GM12878 (cell line): ENCODE measurements at regions not wholly inside any gene's neighbourhood (a gene's known extent, or its start where the extent isn't known, plus 50 kb on each side); places are given as distances from the start of the nearest gene placed in this dataset.

Experiments used
- ATAC-seq: fragments of 200-7000 bp; cut with Tn5 transposase; 3 replicates; pipeline ENCODE4 v1.9.1; 2020; ENCODE audit warnings: mild to moderate bottlenecking, moderate library complexity
- BruUV-seq: library from RNA; stranded (reverse); fragments of 400-500 nt; replicated peaks from 2 replicates; lab custom pipeline; 2021; lab: Mats Ljungman, UMichigan
- CTCF ChIA-PET: fragments of 300-600 bp; sonication (Branson Sonifier 250); formaldehyde crosslinking; extraction: SDS; loops from one replicate; lab custom pipeline; 2021; ENCODE audit warnings: inconsistent platforms; lab: Yijun Ruan, JAX
- POLR2A ChIA-PET: fragments of 350-600 bp; formaldehyde crosslinking; extraction: SDS; loops from one replicate; lab custom pipeline; 2021; ENCODE audit warnings: inconsistent platforms; lab: Charles Lee
- RAD21 ChIA-PET: fragments of 300-600 bp; sonication (Branson Sonifier 250); formaldehyde crosslinking; loops from one replicate; lab custom pipeline; 2023; ENCODE audit warnings: antibody characterized with exemption; ENCODE audit not compliant: unreplicated experiment; lab: Charles Lee
- SMC1A ChIA-PET: fragments of 300-600 bp; sonication (Branson Sonifier 250); formaldehyde crosslinking; loops from one replicate; lab custom pipeline; 2023; ENCODE audit not compliant: unreplicated experiment, uncharacterized antibody; lab: Charles Lee
- DNase-seq: peaks from one replicate; pipeline ENCODE4 v3.0.0-alpha.2; 2011; ENCODE audit warnings: low read depth, low spot score
- FAIRE-seq: peaks from 3 replicates; lab custom pipeline; 2011; peaks lifted over from hg19 to GRCh38; lab: Jason Lieb, UNC
- H2AFZ ChIP-seq: 2 replicates; pipeline ENCODE4 v1.6.0; 2011; ENCODE audit warnings: low read depth, low read length, control low read depth; ENCODE audit not compliant: control insufficient read depth
- H3K27ac ChIP-seq: 2 replicates; pipeline ENCODE4 v1.5.1; 2011; ENCODE audit warnings: control low read depth; ENCODE audit not compliant: control insufficient read depth, insufficient read depth
- H3K27me3 ChIP-seq, 2 experiments: replicated peaks in 1 of 2; 2 replicates each; pipeline versions ENCODE4 v1.6.0 to v1.6.1; 2011; ENCODE audit warnings: low read length in 1 of 2; ENCODE audit not compliant: control insufficient read depth in 2 of 2, insufficient read depth in 2 of 2
- H3K36me3 ChIP-seq, 2 experiments: 2 replicates each; pipeline ENCODE4 v1.5.1; 2011; ENCODE audit warnings: low read length in 1 of 2; ENCODE audit not compliant: control insufficient read depth in 2 of 2, insufficient read depth in 2 of 2
- H3K4me1 ChIP-seq: 2 replicates; pipeline ENCODE4 v1.6.1; 2011; ENCODE audit warnings: mild to moderate bottlenecking, low read length, moderate library complexity, mixed read lengths; ENCODE audit not compliant: control insufficient read depth, insufficient read depth
- H3K4me2 ChIP-seq: 2 replicates; pipeline ENCODE4 v1.6.0; 2011; ENCODE audit warnings: control low read depth; ENCODE audit not compliant: control insufficient read depth, insufficient read depth
- H3K4me3 ChIP-seq: fragments of 200-600 bp; sonication (generic); 2 replicates; pipeline ENCODE4 v1.5.1; 2016
- H3K79me2 ChIP-seq: 2 replicates; pipeline ENCODE4 v1.6.0; 2011; ENCODE audit warnings: low read length; ENCODE audit not compliant: control insufficient read depth, insufficient read depth
- H3K9ac ChIP-seq: 2 replicates; pipeline ENCODE4 v1.8.0; 2011; ENCODE audit warnings: low read length, control low read depth, mixed read lengths; ENCODE audit not compliant: control insufficient read depth, insufficient read depth
- H3K9me3 ChIP-seq: replicated peaks from 3 replicates; pipeline ENCODE4 v1.5.1; 2011; ENCODE audit warnings: mild to moderate bottlenecking, low read length; ENCODE audit not compliant: control insufficient read depth, insufficient read depth
- H4K20me1 ChIP-seq: 2 replicates; pipeline ENCODE4 v1.6.0; 2011; ENCODE audit not compliant: control insufficient read depth, insufficient read depth
- BHLHE40 ChIP-seq, 2 experiments: fragments of 450-650 bp in 1 of 2; IDR thresholded peaks; 2 replicates each; pipeline ENCODE4 v1.6.1; 2011 to 2017; ENCODE audit warnings: low read depth in 2 of 2, borderline replicate concordance in 1 of 2, improper control_type of control experiment in 1 of 2, low read length in 1 of 2, mild to moderate bottlenecking in 1 of 2
- HDGF ChIP-seq: fragments of 450-650 bp; IDR thresholded peaks from 2 replicates; pipeline ENCODE4 v1.6.1; 2016; ENCODE audit warnings: antibody characterized with exemption
- KAT2A ChIP-seq: conservative IDR thresholded peaks from 2 replicates; pipeline ENCODE4 v1.6.1; 2011; ENCODE audit warnings: low read depth, low read length; ENCODE audit not compliant: control insufficient read depth
- MTA3 ChIP-seq: IDR thresholded peaks from 2 replicates; pipeline ENCODE4 v1.6.1; 2012; ENCODE audit warnings: low read length, inconsistent platforms, borderline replicate concordance
- NKRF ChIP-seq: fragments of 450-650 bp; conservative IDR thresholded peaks from 2 replicates; pipeline ENCODE4 v1.6.1; 2017; ENCODE audit warnings: mild to moderate bottlenecking, moderate library complexity
- NRF1 ChIP-seq: conservative IDR thresholded peaks from 2 replicates; pipeline ENCODE4 v1.6.1; 2011; ENCODE audit warnings: mild to moderate bottlenecking, low read depth, low read length, improper control_type of control experiment
- POU2F2 ChIP-seq: IDR thresholded peaks from 3 replicates; pipeline ENCODE4 v1.6.1; 2011; ENCODE audit warnings: low read depth, mild to moderate bottlenecking, low read length, borderline replicate concordance
- STAT1 ChIP-seq: fragments of 450-650 bp; conservative IDR thresholded peaks from 2 replicates; pipeline ENCODE4 v1.6.1; 2014; ENCODE audit warnings: antibody characterized with exemption, mild to moderate bottlenecking
- TARDBP ChIP-seq: IDR thresholded peaks from 2 replicates; pipeline ENCODE4 v1.6.1; 2016; ENCODE audit warnings: borderline replicate concordance
- WRNIP1 ChIP-seq: IDR thresholded peaks from 2 replicates; pipeline ENCODE4 v1.6.1; 2011; ENCODE audit warnings: low read depth, low read length, improper control_type of control experiment, borderline replicate concordance
- in situ Hi-C: fragments of 300-500 bp; cut with MboI; formaldehyde crosslinking; loops from 9 replicates; pipeline ENCODE4 v1.14.3; 2018; ENCODE audit warnings: mixed read lengths
- intact Hi-C: fragments of 100-400 bp; cut with micrococcal nuclease; formaldehyde crosslinking; loops from one replicate; pipeline ENCODE4 v1.14.2; 2022; ENCODE audit not compliant: unreplicated experiment

GRCh38 chr4:71938776-71939175, 93.0 kb upstream of the NPFFR2 start:
- DNase-seq (no peak), ATAC-seq (no peak), FAIRE-seq (no peak)
- no TSS peak for BruUV-seq
- ChIA-PET RAD21 (interaction anchor here (1.1 kb wide), 1 partner anchor 280 kb away, joined by 3 read pairs; no protein-coding TSS in a partner anchor), POLR2A (no interaction called here), SMC1A (no interaction called here), CTCF (interaction anchor here (0.9 kb wide), 1 partner anchor 109 kb away, joined by 3 read pairs; no protein-coding TSS in a partner anchor)
- Histone ChIP-seq H3K9ac (no peak overlapping the region), H3K4me3 (no peak overlapping the region), H3K27me3 (no peaks in the 10 kb centered on the region), H3K79me2 (no peaks in the 10 kb centered on the region), H2AFZ (no peak overlapping the region), H3K27ac (no peak overlapping the region), H4K20me1 (no peaks in the 10 kb centered on the region), H3K4me1 (no peaks in the 10 kb centered on the region), H3K4me2 (no peak overlapping the region), H3K36me3 (no peaks in the 10 kb centered on the region), H3K9me3 (no peaks in the 10 kb centered on the region)
- TF ChIP-seq POU2F2 (no peak), WRNIP1 (no peak), STAT1 (no peak), KAT2A (no peak), BHLHE40 (IDR thresholded peaks at IDR 0.05; ENCODE audit: borderline replicate concordance in 1 of 2, low read depth in 2 of 2, low read length in 1 of 2) (no peak), HDGF (no peak), TARDBP (no peak), MTA3 (no peak), NKRF (no peak), NRF1 (no peak)
- intact Hi-C loops (no loop called here), in situ Hi-C loops (no loop called here)
